Epithelial cell of esophagus (primary cell): ENCODE measurements at regions not wholly inside any gene's neighbourhood (a gene's known extent, or its start where the extent isn't known, plus 50 kb on each side); places are given as distances from the start of the nearest gene placed in this dataset.
A peak's percentile ranks its signal among the peaks of the same experiment; 100 is the strongest.

ENCODE experiments used
- DNase-seq: peaks from one replicate; pipeline ENCODE4 v3.0.0; 2010; ENCODE audit warnings: low read depth
- H3K4me3 ChIP-seq: 2 replicates; pipeline ENCODE4 v1.5.1; 2011; ENCODE audit warnings: mild to moderate bottlenecking, low read length, control low read depth
- CTCF ChIP-seq: IDR thresholded peaks from 2 replicates; pipeline ENCODE4 v1.5.1; 2011; ENCODE audit warnings: low read depth, mild to moderate bottlenecking, low read length, control low read depth, inconsistent platforms; ENCODE audit not compliant: insufficient read depth; ENCODE audit errors: missing control alignments

- DNase-seq = peak; percentile 92
- no peak for TF ChIP-seq CTCF
- H3K4me3 ChIP-seq = no peak overlapping the region
Observed at GRCh38 chr5:68898951-68899471, 194.8 kb upstream of the SLC30A5 start.

- H3K4me3 ChIP-seq = no peak overlapping the region
- no peak for TF ChIP-seq CTCF
- peak; percentile 66 for DNase-seq
Observed at GRCh38 chr5:68911840-68912690, 181.7 kb upstream of the SLC30A5 start.

GRCh38 chr5:68915079-68915478 lies 178.7 kb upstream of the SLC30A5 start:
- no peak for TF ChIP-seq CTCF
- H3K4me3 ChIP-seq = no peak overlapping the region
- no peak for DNase-seq

- no peak overlapping the region for H3K4me3 ChIP-seq
- peak; percentile 11 for DNase-seq
- no peak for TF ChIP-seq CTCF
Observed at GRCh38 chr5:68918306-68918705, 175.5 kb upstream of the SLC30A5 start.

GRCh38 chr5:68919988-68920490 lies 173.8 kb upstream of the SLC30A5 start:
- no peak overlapping the region for H3K4me3 ChIP-seq
- no peak for TF ChIP-seq CTCF
- no peak for DNase-seq

GRCh38 chr5:68920888-68921287 lies 172.9 kb upstream of the SLC30A5 start:
- no peak for DNase-seq
- TF ChIP-seq CTCF = no peak
- H3K4me3 ChIP-seq = no peak overlapping the region
